A549 (cell line): ENCODE measurements at regions not wholly inside any gene's neighbourhood (a gene's known extent, or its start where the extent isn't known, plus 50 kb on each side); places are given as distances from the start of the nearest gene placed in this dataset.

Experiments
- ATAC-seq, 2 experiments: fragments of 200-7000 bp in 1 of 2; fragments of >200 bp in 1 of 2; cut with Nextera tagmentation in 1 of 2; cut with Tn5 transposase in 1 of 2; 3 replicates each; pipeline versions ENCODE4 v1.8.0 to v1.9.1; 2018 to 2020; ENCODE audit warnings: mild to moderate bottlenecking in 1 of 2, moderate library complexity in 1 of 2
- CTCF ChIA-PET: fragments of 300-600 bp; sonication (Branson Sonifier 250); formaldehyde crosslinking; extraction: SDS; loops from one replicate; lab custom pipeline; 2021; ENCODE audit warnings: antibody characterized with exemption, inconsistent platforms; lab: Yijun Ruan, JAX
- POLR2A ChIA-PET: fragments of 350-600 bp; formaldehyde crosslinking; extraction: SDS; loops from one replicate; lab custom pipeline; 2021; ENCODE audit warnings: antibody characterized with exemption, inconsistent platforms; lab: Yijun Ruan, JAX
- DNase-seq, 2 experiments: peaks; one replicate each; pipeline versions ENCODE4 v3.0.0 to v3.0.0-alpha.2; 2011 to 2016; ENCODE audit warnings: low read depth in 1 of 2, low spot score in 1 of 2
- FAIRE-seq: peaks from 2 replicates; lab custom pipeline; 2011; peaks lifted over from hg19 to GRCh38; lab: Jason Lieb, UNC
- H3K27ac ChIP-seq, 2 experiments: fragments of >200 bp; sonication (Bioruptor Twin); formaldehyde crosslinking; 3 replicates each; pipeline ENCODE4 v1.5.1; 2016 to 2017
- H3K4me1 ChIP-seq: fragments of >200 bp; sonication (Bioruptor Twin); formaldehyde crosslinking; 3 replicates; pipeline ENCODE4 v1.6.1; 2016
- H3K4me2 ChIP-seq: fragments of >200 bp; sonication (Bioruptor Twin); formaldehyde crosslinking; 3 replicates; pipeline ENCODE4 v1.6.1; 2016
- H3K4me3 ChIP-seq: fragments of >200 bp; sonication (Bioruptor Twin); formaldehyde crosslinking; 3 replicates; pipeline ENCODE4 v1.5.1; 2016
- H3K9me3 ChIP-seq: fragments of >200 bp; sonication (Bioruptor Twin); formaldehyde crosslinking; 3 replicates; pipeline ENCODE4 v1.6.1; 2016
- CBX2 ChIP-seq: fragments of 200-600 bp; sonication (generic); IDR thresholded peaks from 2 replicates; pipeline ENCODE4 v1.6.1; 2016; ENCODE audit warnings: low read depth, mild to moderate bottlenecking, borderline replicate concordance
- CEBPB ChIP-seq, 2 experiments: fragments of >200 bp in 1 of 2; sonication (Bioruptor Twin) in 1 of 2; formaldehyde crosslinking in 1 of 2; IDR thresholded peaks; 2 replicates each; pipeline ENCODE4 v1.6.1; 2012 to 2016
- EP300 ChIP-seq, 2 experiments: fragments of >200 bp; sonication (Bioruptor Twin); formaldehyde crosslinking; IDR thresholded peaks; 2 replicates in 1 of 2; 3 replicates in 1 of 2; pipeline ENCODE4 v1.6.1; 2016 to 2017
- ESRRA ChIP-seq: fragments of 150-350 bp; IDR thresholded peaks from 2 replicates; pipeline ENCODE4 v1.6.1; 2014; ENCODE audit warnings: mild to moderate bottlenecking, low read length, borderline replicate concordance
- FOXS1 ChIP-seq: fragments of 250-450 bp; sonication (Bioruptor Pico); IDR thresholded peaks from 2 replicates; pipeline ENCODE4 v1.5.0; 2020; ENCODE audit warnings: mild to moderate bottlenecking, moderate library complexity
- HDAC2 ChIP-seq: fragments of 200-600 bp; sonication (generic); IDR thresholded peaks from 2 replicates; pipeline ENCODE4 v1.6.1; 2016
- HEYL ChIP-seq: fragments of 250-450 bp; sonication (Bioruptor Pico); IDR thresholded peaks from 2 replicates; pipeline ENCODE4 v1.8.0; 2021; ENCODE audit warnings: mild to moderate bottlenecking, moderate library complexity
- HOXB5 ChIP-seq: fragments of 250-450 bp; sonication (Bioruptor Pico); IDR thresholded peaks from 2 replicates; pipeline ENCODE4 v1.5.0; 2020; ENCODE audit warnings: mild to moderate bottlenecking, moderate library complexity
- KDM5A ChIP-seq: fragments of 200-600 bp; sonication (generic); IDR thresholded peaks from 2 replicates; pipeline ENCODE4 v1.6.1; 2016; ENCODE audit warnings: antibody characterized with exemption, mild to moderate bottlenecking
- MAZ ChIP-seq: fragments of 150-350 bp; IDR thresholded peaks from 2 replicates; pipeline ENCODE4 v1.6.1; 2014; ENCODE audit warnings: antibody characterized with exemption, low read depth, low read length, borderline replicate concordance
- NFE2L2 ChIP-seq: fragments of 150-350 bp; conservative IDR thresholded peaks from 2 replicates; pipeline ENCODE4 v1.6.1; 2014; ENCODE audit warnings: low read length
- NPAS2 ChIP-seq: fragments of 250-450 bp; sonication (Bioruptor Pico); IDR thresholded peaks from 2 replicates; pipeline ENCODE4 v1.8.0; 2022; ENCODE audit warnings: mild to moderate bottlenecking, moderate library complexity, borderline replicate concordance
- PHF8 ChIP-seq: fragments of 200-600 bp; sonication (generic); IDR thresholded peaks from 2 replicates; pipeline ENCODE4 v1.6.1; 2016; ENCODE audit warnings: low read depth, mild to moderate bottlenecking, antibody characterized with exemption, moderate library complexity, borderline replicate concordance
- POLR2A ChIP-seq: IDR thresholded peaks from 2 replicates; pipeline ENCODE4 v1.6.1; 2012; ENCODE audit warnings: mild to moderate bottlenecking, low read length
- RAD21 ChIP-seq, 2 experiments: fragments of >200 bp in 1 of 2; sonication (Bioruptor Twin) in 1 of 2; formaldehyde crosslinking in 1 of 2; IDR thresholded peaks in 1 of 2; conservative IDR thresholded peaks in 1 of 2; 2 replicates in 1 of 2; 3 replicates in 1 of 2; pipeline ENCODE4 v1.6.1; 2012 to 2018; ENCODE audit warnings: inconsistent platforms in 1 of 2
- RARB ChIP-seq: fragments of 250-450 bp; sonication (Bioruptor Pico); IDR thresholded peaks from 2 replicates; pipeline ENCODE4 v1.8.0; 2021; ENCODE audit warnings: mild to moderate bottlenecking, moderate library complexity
- SREBF2 ChIP-seq: fragments of 450-650 bp; IDR thresholded peaks from 2 replicates; pipeline ENCODE4 v1.6.1; 2014; ENCODE audit warnings: mild to moderate bottlenecking, moderate library complexity
- WGBS: methylation state at CpG from one replicate; pipeline ENCODE4 v1.1.6; 2017; ENCODE audit errors: missing lambda C conversion rate; 5-methylcytosine and 5-hydroxymethylcytosine counted together
- TF ChIP-seq, protein P1 (sequence below): IDR thresholded peaks from 2 replicates; pipeline ENCODE4 v1.6.1; 2012
- TF ChIP-seq, protein P2 (sequence below): IDR thresholded peaks from 2 replicates; pipeline ENCODE4 v1.6.1; 2012; ENCODE audit warnings: low read depth, borderline replicate concordance
- TF ChIP-seq, protein P3 (sequence below): fragments of >200 bp; sonication (Bioruptor Twin); formaldehyde crosslinking; IDR thresholded peaks from 3 replicates; pipeline ENCODE4 v1.6.1; 2016
- TF ChIP-seq, protein P4 (sequence below): fragments of 250-450 bp; sonication (Bioruptor Pico); IDR thresholded peaks from 2 replicates; pipeline ENCODE4 v1.5.0; 2020; ENCODE audit warnings: low read depth, mild to moderate bottlenecking, moderate library complexity
- TF ChIP-seq, protein P5 (sequence below): fragments of 250-450 bp; sonication (Bioruptor Pico); IDR thresholded peaks from 2 replicates; pipeline ENCODE4 v1.5.0; 2021; ENCODE audit warnings: mild to moderate bottlenecking, moderate library complexity, borderline replicate concordance
- TF ChIP-seq, protein P6 (sequence below): fragments of 450-650 bp; IDR thresholded peaks from 2 replicates; pipeline ENCODE4 v1.6.1; 2014; ENCODE audit warnings: antibody characterized with exemption
- TF ChIP-seq, protein P7 (sequence below): fragments of 200-600 bp; sonication (generic); IDR thresholded peaks from 2 replicates; pipeline ENCODE4 v1.6.1; 2016; ENCODE audit warnings: antibody characterized with exemption, mild to moderate bottlenecking, moderate library complexity

DNA sequence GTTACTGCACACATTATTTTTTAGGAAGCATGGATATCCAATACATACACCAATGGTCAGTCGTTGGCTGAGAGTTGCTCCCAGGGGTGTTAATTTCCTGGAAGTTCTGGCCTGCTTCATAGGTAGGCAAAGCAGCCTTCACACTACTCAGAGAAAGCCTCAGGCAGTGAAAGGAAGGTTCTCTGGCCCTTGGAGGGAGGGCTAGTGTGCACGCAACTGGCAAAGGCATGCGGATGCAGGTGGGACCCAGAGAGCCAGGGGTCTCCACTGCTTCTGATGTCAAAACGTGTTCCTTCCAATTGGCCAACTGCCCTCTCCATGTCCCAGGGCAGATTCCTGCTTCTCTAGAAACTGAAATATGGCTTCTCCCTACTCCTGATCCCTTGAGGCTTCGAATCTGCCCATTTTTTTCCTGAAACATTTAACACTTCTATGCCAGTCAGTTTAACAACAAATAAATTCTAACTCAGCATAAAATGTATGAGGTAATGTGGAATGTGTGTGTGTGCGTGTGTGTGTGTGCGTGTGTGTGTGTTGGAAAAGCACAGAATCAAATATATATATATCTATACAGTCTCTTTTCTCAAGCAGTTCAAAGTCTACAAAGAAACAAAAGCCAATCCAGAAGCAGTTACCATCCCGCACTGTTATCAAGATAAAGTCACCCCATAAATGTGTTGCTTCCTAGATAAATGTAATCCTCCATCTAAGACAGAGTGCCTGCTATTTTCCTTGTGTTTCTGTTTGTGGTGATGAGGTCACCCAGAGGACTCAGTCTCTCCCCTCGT lies 94.0 kb upstream of the HIVEP1 start:
- CTCF ChIA-PET = no interaction called here

DNA sequence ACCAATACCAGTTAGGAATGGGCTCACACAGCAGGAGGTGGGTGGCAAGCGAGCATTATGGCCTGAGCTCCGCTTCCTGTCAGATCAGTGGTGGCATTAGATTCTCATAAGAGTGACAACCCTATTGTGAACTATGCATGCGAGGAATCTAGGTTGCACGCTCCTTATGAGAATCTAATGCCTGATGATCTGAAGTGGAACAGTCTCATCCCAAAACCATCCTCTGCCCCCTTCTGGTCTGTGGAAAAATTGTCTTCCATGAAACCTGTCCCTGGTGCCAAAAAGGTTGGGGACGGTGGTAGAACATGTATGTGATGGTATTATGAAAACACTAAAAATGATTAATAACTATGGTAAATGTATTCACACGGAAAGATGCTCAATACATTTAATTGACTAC lies 99.7 kb upstream of the HIVEP1 start:
- TF ChIP-seq RAD21 (conservative IDR thresholded peaks at IDR 0.05 in 1 of 2, IDR thresholded peaks at IDR 0.05 in 1 of 2) (peak in 1 of 2 experiments; percentile 29; a peak in 1 of 5 replicates), FOXS1 (no peak), EP300 (IDR thresholded peaks at IDR 0.05) (no peak), RARB (CRISPR knock-in tag) (no peak)
- TF ChIP-seq, protein P1, sequence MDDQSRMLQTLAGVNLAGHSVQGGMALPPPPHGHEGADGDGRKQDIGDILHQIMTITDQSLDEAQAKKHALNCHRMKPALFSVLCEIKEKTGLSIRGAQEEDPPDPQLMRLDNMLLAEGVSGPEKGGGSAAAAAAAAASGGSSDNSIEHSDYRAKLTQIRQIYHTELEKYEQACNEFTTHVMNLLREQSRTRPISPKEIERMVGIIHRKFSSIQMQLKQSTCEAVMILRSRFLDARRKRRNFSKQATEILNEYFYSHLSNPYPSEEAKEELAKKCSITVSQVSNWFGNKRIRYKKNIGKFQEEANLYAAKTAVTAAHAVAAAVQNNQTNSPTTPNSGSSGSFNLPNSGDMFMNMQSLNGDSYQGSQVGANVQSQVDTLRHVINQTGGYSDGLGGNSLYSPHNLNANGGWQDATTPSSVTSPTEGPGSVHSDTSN = no peak
- TF ChIP-seq, all 56 proteins: peak for 1
- WGBS = 87% methylated on average over 6 of the region's 6 CpGs
- H3K9me3 ChIP-seq = no peaks in the 10 kb centered on the region
- H3K4me1 ChIP-seq = no peaks in the 10 kb centered on the region
- no peak for ATAC-seq
- H3K4me2 ChIP-seq = no peak overlapping the region
- no peak overlapping the region for H3K4me3 ChIP-seq
- H3K27ac ChIP-seq = no peak overlapping the region
- ChIA-PET POLR2A (no interaction called here), CTCF (no interaction called here)
- peak in 1 of 2 experiments; percentile 30 for DNase-seq
- FAIRE-seq = no peak

More for the DNA sequence above, 94.0 kb upstream of the HIVEP1 start:
- H3K9me3 ChIP-seq = no peaks in the 10 kb centered on the region
- no peak overlapping the region for H3K4me3 ChIP-seq
- POLR2A ChIA-PET = no interaction called here
- DNase-seq = no peak
- FAIRE-seq = no peak
- ATAC-seq = no peak
- H3K4me1 ChIP-seq = peaks cover 16% of the 10 kb centered on the region
- 0 out of 6 replicates have a peak overlapping the region, but pooled peaks of 1 of the 2 experiments have one; percentile 20 for H3K27ac ChIP-seq
- WGBS = 88% methylated on average over 9 of the region's 9 CpGs
- TF ChIP-seq HEYL (no peak), CEBPB (IDR thresholded peaks at IDR 0.05) (no peak), ESRRA (no peak), SREBF2 (no peak), NFE2L2 (no peak), HOXB5 (CRISPR knock-in tag) (no peak), NPAS2 (CRISPR knock-in tag) (no peak), HDAC2 (no peak)
- TF ChIP-seq, protein P2, sequence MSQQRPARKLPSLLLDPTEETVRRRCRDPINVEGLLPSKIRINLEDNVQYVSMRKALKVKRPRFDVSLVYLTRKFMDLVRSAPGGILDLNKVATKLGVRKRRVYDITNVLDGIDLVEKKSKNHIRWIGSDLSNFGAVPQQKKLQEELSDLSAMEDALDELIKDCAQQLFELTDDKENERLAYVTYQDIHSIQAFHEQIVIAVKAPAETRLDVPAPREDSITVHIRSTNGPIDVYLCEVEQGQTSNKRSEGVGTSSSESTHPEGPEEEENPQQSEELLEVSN = no peak
- TF ChIP-seq, protein P3, sequence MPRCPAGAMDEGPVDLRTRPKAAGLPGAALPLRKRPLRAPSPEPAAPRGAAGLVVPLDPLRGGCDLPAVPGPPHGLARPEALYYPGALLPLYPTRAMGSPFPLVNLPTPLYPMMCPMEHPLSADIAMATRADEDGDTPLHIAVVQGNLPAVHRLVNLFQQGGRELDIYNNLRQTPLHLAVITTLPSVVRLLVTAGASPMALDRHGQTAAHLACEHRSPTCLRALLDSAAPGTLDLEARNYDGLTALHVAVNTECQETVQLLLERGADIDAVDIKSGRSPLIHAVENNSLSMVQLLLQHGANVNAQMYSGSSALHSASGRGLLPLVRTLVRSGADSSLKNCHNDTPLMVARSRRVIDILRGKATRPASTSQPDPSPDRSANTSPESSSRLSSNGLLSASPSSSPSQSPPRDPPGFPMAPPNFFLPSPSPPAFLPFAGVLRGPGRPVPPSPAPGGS = no peak
- TF ChIP-seq, protein P4, sequence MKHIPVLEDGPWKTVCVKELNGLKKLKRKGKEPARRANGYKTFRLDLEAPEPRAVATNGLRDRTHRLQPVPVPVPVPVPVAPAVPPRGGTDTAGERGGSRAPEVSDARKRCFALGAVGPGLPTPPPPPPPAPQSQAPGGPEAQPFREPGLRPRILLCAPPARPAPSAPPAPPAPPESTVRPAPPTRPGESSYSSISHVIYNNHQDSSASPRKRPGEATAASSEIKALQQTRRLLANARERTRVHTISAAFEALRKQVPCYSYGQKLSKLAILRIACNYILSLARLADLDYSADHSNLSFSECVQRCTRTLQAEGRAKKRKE = no peak
- TF ChIP-seq, protein P5, sequence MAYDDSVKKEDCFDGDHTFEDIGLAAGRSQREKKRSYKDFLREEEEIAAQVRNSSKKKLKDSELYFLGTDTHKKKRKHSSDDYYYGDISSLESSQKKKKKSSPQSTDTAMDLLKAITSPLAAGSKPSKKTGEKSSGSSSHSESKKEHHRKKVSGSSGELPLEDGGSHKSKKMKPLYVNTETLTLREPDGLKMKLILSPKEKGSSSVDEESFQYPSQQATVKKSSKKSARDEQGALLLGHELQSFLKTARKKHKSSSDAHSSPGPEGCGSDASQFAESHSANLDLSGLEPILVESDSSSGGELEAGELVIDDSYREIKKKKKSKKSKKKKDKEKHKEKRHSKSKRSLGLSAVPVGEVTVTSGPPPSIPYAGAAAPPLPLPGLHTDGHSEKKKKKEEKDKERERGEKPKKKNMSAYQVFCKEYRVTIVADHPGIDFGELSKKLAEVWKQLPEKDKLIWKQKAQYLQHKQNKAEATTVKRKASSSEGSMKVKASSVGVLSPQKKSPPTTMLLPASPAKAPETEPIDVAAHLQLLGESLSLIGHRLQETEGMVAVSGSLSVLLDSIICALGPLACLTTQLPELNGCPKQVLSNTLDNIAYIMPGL (CRISPR knock-in tag) = no peak
- no peak overlapping the region for H3K4me2 ChIP-seq

DNA sequence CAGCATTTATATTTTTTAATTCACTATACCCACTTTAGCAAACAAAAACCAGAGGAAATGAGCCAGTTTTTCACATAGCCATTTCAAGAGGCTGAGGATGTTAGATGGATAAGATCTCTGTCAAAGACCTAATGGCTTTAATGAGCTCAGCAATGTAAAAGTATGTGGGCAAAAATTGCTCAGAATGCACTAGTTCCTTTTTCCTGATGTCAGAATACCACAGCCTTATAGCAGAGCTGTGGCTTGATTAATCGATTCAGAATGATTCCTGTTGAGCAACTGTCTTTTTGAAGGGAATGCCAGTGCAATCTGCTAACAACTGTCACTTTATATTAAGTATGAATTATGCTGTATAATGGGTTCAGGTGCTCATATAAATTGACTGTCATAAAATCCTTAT lies 100.6 kb upstream of the HIVEP1 start:
- Histone ChIP-seq H3K4me1 (no peaks in the 10 kb centered on the region), H3K4me3 (no peak overlapping the region), H3K27ac (no peak overlapping the region), H3K4me2 (no peak overlapping the region), H3K9me3 (no peaks in the 10 kb centered on the region)
- WGBS = 69% methylated on average over 1 of the region's 1 CpG
- DNase-seq = no peak
- POLR2A ChIA-PET = no interaction called here
- no peak for FAIRE-seq
- ATAC-seq = no peak
- CTCF ChIA-PET = no interaction called here
- TF ChIP-seq CBX2 (no peak), POLR2A (no peak), KDM5A (no peak), PHF8 (no peak), HOXB5 (CRISPR knock-in tag) (no peak), MAZ (no peak)
- TF ChIP-seq, protein P6, sequence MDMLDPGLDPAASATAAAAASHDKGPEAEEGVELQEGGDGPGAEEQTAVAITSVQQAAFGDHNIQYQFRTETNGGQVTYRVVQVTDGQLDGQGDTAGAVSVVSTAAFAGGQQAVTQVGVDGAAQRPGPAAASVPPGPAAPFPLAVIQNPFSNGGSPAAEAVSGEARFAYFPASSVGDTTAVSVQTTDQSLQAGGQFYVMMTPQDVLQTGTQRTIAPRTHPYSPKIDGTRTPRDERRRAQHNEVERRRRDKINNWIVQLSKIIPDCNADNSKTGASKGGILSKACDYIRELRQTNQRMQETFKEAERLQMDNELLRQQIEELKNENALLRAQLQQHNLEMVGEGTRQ = no peak
- TF ChIP-seq, protein P7, sequence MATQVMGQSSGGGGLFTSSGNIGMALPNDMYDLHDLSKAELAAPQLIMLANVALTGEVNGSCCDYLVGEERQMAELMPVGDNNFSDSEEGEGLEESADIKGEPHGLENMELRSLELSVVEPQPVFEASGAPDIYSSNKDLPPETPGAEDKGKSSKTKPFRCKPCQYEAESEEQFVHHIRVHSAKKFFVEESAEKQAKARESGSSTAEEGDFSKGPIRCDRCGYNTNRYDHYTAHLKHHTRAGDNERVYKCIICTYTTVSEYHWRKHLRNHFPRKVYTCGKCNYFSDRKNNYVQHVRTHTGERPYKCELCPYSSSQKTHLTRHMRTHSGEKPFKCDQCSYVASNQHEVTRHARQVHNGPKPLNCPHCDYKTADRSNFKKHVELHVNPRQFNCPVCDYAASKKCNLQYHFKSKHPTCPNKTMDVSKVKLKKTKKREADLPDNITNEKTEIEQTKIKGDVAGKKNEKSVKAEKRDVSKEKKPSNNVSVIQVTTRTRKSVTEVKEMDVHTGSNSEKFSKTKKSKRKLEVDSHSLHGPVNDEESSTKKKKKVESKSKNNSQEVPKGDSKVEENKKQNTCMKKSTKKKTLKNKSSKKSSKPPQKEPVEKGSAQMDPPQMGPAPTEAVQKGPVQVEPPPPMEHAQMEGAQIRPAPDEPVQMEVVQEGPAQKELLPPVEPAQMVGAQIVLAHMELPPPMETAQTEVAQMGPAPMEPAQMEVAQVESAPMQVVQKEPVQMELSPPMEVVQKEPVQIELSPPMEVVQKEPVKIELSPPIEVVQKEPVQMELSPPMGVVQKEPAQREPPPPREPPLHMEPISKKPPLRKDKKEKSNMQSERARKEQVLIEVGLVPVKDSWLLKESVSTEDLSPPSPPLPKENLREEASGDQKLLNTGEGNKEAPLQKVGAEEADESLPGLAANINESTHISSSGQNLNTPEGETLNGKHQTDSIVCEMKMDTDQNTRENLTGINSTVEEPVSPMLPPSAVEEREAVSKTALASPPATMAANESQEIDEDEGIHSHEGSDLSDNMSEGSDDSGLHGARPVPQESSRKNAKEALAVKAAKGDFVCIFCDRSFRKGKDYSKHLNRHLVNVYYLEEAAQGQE = no peak
